HG03103 (cell line): ENCODE measurements at regions not wholly inside any gene's neighbourhood (a gene's known extent, or its start where the extent isn't known, plus 50 kb on each side); places are given as distances from the start of the nearest gene placed in this dataset.
"Not testable (repeated sequence)": the region's sequence is repeated elsewhere in the genome, so short reads cannot be mapped to it uniquely, and the experiment has no call there.

Source experiments
- ATAC-seq: cut with Tn5 transposase; IDR thresholded peaks from one replicate; pipeline ENCODE4 v1.9.1; 2021; ENCODE audit warnings: low read depth; ENCODE audit not compliant: unreplicated experiment

DNA sequence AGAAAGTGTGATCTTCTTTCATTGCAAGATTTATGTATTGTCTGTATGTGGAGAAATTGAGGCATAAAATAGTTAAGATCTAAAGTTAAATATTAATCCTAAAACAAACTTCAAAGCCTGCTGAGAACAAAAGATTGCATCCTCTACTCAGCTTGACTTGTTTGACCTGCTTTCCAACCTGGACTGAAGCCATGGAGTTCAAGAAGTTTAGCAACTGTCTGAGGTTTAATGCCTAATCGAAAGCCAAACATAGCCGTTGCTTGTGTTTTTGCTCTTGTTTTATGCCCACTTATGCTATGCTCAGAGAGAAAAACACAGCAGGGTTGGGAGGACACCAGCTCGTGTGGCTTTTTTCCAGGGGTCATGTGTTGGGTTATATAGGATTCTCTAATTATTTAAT is 135.6 kb downstream of the NUFIP1 start:
- no peak for ATAC-seq

DNA sequence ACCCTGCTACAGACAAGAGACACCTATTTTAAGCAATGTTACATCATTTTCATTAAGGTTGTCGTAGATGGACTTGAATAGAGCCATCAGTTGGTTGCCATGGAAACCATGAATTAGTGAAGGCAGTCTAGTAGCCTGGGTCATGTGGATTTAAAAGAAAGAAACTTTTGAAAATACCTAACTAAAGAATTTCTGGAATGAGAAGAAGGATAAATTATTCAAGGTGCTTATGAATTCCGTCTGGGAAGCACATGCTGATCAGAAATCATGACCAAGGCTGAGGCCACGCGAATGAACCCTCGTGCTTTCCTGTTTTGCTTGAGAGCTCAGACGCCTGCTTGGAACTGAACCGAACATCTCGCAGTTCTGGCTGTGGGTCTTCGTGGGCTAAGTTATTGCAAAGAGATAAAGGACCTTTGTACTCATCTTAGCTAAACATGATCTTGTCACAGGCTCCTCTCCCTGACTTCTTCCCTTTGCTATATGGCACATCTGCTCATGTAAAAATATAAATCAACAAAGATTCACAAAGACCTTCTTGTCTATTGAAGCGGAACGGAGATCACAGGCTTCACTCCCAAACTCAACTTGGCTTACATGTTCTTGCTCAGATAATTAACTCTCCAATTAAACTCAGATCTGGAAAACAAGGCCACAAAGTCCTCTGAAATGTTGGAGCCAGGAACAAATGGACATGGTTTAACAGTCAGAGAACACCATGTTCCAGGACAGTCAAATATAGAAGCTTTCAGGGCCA is 140.2 kb downstream of the NUFIP1 start:
- no peak for ATAC-seq

DNA sequence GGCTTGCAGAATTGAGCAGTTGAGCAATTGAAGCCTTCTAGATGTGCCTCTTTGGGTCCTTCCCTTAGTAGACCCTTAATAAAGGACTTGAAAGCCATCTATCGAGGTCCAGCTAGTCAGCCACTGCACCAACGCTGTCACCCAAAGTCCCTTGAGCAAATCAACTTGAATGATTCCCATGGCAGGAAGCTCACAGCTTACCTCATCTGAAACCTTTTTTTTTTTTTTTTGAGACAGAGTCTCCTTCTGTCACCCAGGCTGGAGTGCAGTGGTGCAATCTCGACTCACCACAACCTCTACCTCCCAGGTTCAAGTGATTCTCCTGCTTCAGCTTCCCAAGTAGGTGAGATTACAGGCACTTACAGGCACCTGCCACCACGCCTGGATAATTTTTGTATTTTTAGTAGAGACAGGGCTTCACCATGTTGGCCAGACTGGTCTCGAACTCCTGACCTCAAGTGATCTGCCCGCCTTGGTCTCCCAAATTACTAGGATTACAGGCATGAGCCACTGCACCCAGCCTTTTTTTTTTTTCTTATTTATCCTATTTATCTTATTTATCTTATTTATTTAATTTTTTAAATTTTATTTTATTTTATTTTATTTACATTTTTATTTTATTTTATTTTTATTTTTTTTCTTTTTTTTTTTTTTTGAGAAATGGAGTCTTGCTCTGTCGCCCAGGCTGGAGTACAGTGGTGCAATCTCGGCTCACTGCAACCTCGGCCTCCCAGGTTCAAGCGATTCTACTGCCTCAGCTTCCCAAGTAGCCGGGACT is 143.8 kb downstream of the NUFIP1 start:
- not testable (repeated sequence) for ATAC-seq

DNA sequence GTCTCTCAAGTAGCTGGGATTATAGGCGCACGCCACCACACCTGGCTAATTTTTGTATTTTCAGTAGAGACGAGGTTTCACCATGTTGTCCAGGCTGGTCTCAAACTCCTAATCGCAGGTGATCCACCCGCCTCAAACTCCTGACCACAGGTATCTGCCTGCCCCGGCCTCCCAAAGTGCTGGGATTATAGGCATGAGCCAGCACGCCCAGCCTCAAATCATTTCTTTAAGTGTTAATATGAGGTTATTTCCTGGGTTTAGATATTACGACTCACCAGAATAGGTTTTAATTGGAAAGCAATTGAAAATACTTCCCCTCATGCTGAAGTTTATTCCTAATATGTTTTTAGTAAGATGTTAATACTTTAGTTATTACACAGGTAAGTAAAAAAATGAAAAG is 144.5 kb downstream of the NUFIP1 start:
- no peak for ATAC-seq

DNA sequence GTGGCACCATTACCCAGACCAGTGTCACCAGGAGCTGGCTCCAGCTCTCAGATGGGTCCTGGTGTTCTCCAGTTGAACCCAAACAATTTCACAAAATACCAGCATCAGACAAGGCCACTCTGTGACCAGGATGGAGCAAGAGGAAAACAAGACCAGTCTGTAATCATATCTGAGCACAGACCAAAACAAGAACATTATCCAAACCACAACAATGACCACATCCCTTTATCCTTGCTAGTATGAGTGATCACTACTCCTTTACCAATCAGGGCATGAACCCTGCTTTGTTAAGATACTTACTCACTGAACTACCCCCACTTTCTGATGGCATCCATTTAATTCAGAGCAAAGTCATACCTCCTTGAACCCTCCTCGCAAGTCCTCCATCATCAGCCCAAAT is 145.9 kb downstream of the NUFIP1 start:
- ATAC-seq: no peak

DNA sequence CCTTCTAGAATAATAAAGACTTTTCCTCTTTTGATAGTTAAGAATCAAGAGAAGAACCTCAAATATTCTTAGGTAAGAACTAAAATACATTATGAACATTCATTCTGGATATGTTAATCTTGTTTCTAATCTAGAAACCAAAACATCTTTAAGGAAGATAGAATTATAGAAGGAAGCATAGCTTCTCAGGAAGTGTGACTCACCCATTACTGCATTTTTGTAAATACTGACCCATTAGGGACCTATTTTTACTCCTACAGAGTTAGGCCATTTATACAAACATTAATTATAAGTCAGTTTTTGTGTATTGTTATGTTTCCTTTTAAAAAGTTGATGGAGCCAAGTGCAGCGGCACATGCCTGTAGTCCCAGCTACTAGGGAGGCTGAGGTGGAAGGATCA is 147.1 kb downstream of the NUFIP1 start:
- ATAC-seq: no peak

DNA sequence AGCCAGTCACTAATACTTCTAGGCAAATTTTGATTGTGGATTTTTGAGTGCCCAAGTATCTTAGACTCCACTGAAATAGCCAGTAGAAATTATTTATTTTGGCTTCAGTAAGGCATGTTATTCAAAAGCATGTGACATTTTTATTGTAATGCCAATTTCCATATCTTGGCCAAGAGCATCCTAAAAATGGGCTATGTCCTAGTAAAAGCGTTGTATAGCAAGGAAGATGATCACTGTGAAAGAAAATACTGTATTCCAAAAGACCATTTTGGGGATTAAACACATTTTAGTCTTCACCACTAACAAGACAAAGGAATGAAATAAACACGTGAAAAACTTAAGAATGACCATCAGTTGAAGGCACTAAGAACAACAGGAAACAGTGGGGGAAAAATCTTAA is 149.1 kb downstream of the NUFIP1 start:
- no peak for ATAC-seq

DNA sequence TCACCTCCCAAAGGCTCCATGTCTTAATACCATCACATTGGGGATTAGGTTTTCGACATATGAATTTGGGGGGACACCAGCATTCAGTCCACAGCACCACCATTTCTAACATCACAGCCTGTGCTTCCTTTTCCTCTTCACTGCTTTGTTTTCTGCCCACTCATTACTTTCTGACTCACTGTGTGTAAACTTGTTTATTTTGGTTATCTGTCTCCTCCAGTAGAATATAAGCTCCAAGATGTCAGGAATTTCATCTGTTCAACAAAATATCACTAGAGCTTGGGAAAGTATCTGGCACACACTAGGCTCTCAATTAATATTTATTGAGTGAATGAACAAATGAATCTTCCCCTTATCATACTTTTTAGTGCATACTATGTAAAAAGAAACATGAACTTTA is 152.0 kb downstream of the NUFIP1 start:
- no peak for ATAC-seq

DNA sequence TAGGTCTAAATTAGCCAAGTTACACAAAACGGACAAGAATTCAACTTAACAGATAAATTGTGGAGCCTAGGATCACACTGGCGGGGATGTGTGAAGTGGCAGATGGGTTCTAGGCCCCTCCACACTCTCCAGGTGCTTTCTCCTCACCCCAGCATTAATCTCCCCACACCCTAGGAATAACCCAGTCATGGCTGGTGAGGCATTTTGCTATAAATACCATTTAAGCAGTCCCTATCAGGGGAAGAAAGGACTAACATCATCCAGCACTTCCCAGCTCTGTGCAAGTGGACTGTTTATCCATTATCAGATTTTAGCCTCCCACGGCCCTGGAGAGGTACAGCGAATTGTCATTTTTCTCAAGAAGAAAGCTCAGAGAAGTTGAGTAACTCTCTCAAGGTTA is 154.9 kb downstream of the NUFIP1 start:
- no peak for ATAC-seq

DNA sequence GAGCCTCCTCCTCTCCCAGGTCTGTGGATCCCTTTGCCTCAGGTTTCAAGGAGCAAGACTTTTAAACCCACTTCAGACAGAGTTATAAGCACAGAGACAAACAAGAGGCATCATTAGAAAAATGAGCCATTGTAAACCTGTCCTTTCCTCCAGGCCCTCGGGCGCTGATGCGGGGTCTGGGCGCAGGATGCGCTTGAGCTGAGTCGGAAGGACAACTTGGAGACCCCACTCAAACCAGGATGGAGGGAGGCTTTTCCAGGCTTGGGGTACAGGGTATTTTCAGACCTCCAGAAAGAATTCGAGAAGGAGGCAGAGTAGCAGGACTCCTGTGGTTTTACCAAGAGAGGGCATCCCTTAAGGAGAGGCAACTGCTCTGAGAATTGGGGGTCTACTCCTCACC is 155.6 kb downstream of the NUFIP1 start:
- ATAC-seq: no peak

DNA sequence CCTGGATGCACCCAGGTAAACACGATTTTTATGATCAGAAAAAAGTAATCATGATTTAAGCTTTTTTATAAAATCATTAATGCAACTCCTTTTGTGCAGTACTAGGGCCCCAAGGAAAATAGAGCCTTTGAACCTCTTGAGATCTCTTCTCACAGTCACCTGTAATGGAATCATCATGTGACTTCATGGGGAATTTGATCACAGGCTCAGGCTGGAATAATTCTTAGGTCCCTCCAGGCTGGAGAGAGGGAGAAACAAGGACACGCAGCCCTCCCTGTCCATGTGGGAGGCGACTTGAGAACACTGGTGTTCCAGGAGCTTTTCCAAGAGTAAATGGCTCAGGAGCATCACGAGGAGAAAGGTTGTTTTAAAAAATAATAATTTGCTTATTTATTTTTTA is 156.1 kb downstream of the NUFIP1 start:
- ATAC-seq: no peak

DNA sequence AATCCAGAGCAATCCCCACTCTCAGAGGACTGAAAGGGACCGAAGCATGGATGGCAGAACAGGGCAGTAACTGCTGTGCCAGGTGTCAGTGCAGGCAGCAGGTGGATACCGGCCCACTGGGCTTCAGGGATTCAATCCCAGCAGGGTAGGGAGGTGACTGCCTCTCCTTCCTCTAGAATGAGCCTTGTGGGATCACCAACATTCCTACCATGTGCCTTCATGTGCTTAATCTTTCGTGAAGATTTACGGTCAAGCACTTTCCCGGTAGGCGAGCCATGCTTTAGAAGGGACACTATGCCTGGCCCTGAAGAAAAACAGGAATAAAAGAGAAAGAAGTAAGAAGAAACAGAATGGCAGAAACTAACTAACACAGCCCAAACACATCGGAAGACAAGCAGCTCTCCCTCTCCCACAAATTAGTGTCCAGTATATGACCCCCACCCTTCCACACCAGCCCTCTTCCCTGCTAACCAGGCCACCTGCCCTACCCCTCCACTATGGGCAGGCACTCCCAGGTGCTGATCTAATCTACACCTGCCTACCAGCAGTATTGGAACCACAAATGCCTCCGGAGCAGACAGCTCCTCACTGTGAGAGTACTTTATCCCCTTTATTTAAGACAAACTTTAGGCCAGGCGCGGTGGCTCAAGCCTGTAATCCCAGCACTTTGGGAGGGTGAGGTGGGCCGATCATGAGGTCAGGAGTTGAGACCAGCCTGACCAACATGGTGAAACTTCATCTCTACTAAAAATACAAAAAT is 162.5 kb downstream of the NUFIP1 start:
- ATAC-seq: no peak

DNA sequence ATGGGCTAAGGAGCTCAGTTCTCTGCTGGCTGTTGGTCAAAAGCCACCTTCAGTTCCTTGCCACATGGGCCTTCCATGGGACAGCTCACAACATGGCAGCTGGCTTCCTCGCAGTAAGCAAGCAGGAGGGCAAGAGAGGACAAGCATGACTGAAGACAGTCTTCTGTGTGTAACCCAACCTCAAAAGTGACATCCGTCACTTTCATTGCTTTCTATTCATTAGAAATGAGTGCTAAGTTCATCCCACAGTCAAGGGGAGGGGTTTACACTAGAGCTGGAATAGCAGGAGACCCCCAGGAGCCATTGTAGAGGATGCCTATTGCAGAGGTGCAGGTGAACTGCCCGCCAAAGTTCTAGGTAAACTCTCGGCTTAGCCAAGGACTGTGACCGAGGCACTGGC is 163.3 kb downstream of the NUFIP1 start:
- ATAC-seq: no peak

DNA sequence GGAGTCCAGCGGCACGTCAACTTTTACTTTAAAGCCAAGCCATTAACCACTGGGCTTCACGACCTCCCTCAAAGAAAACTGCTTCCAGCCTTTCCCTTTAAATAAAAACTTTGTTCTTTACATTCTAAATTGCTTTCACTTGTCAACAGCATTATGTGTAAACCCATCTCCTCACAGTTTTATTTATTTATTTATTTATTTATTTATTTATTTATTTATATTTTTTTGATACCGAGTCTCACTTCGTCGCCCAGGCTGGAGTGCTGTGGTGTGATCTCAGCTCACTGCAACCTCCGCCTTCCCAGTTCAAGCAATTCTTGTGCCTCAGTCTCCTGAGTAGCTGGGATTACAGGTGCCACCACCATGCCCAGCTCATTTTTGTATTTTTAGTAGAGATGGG is 165.7 kb downstream of the NUFIP1 start:
- not testable (repeated sequence) for ATAC-seq

DNA sequence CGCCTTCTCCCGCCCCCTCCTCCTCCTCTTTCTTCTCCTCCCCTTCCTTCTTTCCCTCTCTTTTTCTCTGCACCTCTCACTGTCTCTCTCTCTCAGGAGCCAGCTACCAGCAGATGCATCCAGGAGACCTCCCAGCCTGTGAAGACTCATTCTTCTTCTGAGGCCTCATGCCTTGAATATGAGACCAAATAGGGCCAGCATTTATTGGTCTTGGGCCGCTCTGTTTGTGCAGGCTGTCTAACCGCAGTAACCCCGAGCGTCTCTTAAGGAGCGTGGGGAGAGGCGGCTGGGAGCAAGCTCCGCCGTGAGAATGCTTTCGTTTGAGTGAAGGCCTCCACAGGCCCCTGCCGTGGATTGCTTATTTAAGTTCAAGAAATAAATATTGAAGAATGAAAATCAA is 167.0 kb downstream of the NUFIP1 start:
- no peak for ATAC-seq

DNA sequence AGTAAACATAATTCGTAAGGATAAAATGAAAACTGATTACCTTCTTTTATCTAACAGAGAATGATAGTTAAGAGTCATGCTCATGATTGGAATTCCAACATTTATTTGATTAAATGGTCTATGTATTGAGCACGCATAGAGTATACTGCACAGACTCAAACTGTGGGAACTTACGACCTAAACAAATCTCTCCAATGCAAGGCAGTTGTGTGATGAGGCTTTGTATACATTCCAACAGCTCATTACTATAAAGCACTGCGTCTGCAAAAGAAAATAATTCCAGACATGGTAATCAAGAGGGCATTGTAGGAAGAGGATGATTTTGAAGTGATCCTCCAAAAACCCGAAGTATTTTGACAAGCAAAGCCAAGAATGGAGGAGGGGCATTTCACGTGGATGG is 169.5 kb downstream of the NUFIP1 start:
- ATAC-seq: no peak

DNA sequence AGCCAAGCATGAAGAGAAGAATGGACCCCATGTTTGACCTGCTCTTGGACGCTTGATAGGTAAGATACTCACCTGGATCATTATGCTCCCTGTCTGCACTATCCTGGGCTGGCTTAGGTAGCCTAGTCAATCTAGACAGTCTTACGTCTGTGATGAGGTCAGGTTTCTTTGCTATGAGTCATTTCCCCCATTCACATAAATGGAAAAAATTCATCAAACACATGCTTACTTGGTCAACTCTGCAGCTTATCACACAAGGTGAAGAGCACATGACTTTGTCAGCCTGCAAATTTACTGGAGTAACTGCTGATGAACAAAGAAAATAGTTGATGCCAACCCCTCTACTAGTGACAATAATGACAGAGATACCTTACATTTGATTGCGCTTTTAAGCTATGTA is 170.0 kb downstream of the NUFIP1 start:
- no peak for ATAC-seq

DNA sequence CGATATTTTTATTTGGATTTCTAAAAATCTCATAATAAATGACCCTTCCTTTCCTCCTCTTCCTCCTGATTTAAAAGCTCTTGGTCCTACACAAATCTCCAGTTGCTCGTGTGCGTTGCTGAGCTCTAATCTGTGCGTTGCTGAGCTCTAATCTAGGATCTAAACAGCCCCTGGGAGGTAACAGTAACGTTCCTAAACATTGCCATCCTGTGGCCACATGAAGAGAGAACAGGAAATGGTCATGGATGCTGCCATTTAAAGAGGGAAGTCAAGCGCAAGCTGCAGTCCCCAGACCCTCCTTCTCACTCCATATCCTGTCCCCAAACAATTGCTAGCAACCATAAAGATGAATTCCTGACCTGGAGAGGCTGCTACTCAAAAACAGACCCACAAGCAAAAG is 170.8 kb downstream of the NUFIP1 start:
- no peak for ATAC-seq

DNA sequence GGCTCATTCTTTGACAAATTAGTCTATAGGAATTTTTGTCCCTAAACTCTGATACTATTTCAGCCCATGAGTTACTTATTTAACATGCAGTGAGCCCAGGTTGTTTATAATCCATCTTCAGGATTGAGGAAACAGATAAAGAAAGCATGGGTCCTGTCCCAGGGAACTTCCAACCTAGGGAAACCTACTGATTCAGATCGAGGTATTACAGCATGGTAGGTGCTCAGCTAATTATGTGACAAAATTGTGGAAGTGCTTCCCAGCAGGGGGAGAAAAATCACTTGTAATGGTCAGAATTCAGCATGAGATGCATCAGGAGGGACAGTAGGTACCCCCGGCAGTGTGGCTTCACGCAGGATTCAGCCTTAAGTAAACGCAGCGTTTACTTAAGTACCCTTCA is 171.3 kb downstream of the NUFIP1 start:
- ATAC-seq: no peak

DNA sequence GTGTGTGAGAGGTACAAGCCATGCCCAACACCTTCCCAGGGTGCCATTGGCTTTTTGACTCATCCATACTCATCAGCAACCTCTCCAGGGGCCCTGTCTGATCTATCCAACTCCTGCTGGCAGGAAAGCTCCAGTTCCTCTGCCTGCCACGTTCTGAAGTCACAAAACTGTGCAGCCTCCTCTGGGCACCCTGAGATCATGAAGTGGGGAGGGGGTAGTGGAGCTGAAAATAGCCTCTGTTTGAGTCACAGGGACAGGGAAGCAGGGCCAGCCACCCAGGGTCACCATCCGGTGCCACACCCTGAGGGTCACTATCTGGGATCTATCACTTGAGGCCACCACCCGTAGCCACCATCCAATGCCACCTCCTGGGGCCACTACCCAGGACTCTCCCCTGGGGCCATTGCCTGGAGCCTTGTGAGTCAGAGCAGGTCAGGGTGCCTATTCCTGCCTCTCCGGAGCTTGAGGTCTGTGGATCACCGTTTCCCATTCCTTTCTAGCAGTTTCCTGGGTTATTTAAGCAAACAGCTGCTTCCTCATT is 172.1 kb downstream of the NUFIP1 start:
- no peak for ATAC-seq

DNA sequence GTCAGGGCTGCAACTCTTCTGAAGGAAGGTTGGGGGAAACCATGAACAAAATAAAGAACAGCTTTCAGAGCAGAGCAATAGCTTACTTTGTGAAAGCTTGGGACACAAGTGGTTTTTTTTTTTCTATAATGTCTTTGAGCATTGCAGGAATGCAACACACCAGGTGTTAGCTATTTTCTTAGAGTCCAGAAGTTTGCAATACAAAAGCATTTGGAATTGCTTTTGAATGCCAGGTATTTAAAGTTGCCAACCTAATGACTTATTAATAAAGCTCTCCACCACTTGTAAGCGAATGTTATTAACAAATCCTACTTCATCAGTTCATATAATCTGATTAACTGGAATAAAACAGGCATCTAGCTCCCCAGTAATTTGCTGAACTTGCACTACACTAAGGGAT is 172.6 kb downstream of the NUFIP1 start:
- ATAC-seq: no peak
